Erythroblast (primary cell): ENCODE measurements at regions not wholly inside any gene's neighbourhood (a gene's known extent, or its start where the extent isn't known, plus 50 kb on each side); places are given as distances from the start of the nearest gene placed in this dataset.

Experiments
- GATA1 ChIP-seq: IDR thresholded peaks from 2 replicates; pipeline ENCODE4 v1.6.1; 2011; ENCODE audit warnings: low read depth, mild to moderate bottlenecking, control low read depth, low read length, moderate library complexity
- POLR2A ChIP-seq: IDR thresholded peaks from 2 replicates; pipeline ENCODE4 v1.6.1; 2011; ENCODE audit warnings: mild to moderate bottlenecking, low read length

DNA sequence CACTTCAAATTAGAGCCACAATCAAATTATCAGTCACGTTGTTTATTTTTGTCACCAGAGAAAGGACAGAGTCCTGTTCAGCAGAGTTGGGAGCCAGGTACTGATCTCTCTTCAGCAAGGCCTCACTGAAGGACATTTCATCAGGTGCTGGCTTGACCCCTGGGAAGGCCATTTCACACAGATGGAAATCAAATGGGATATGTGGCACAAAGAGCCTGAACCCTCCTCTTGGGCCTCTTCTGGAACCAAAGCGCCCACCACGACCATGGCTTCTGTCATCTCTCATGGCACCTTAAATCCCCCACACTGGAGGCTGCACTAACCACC is 121.5 kb downstream of the PTCSC3 start:
- TF ChIP-seq POLR2A (no peak), GATA1 (no peak)
